Gastroesophageal sphincter (tissue), 4 donors: ENCODE measurements at regions not wholly inside any gene's neighbourhood (a gene's known extent, or its start where the extent isn't known, plus 50 kb on each side); places are given as distances from the start of the nearest gene placed in this dataset.

Source experiments
- ATAC-seq: fragments of 150-250 bp; one replicate; pipeline ENCODE4 v1.9.1; 2016; ENCODE audit warnings: mild to moderate bottlenecking, moderate library complexity
- H3K27ac ChIP-seq, 4 donors: fragments of 200-600 bp; sonication (generic) in 3 of 4; 1 replicate in 3 of 4; 2 replicates in 1 of 4; pipeline ENCODE4 v1.5.1; 2016 to 2019
- H3K27me3 ChIP-seq: fragments of 200-600 bp; sonication (generic); one replicate; pipeline ENCODE4 v1.5.1; 2019
- H3K36me3 ChIP-seq, 2 donors: fragments of 200-600 bp; sonication (generic); one replicate each; pipeline ENCODE4 v1.5.1; 2019; ENCODE audit warnings: control low read depth in 1 of 2
- H3K4me1 ChIP-seq, 3 donors: fragments of 200-600 bp; sonication (generic); 1 replicate in 2 of 3; 2 replicates in 1 of 3; pipeline ENCODE4 v1.5.1; 2016 to 2019; ENCODE audit warnings: control low read depth in 2 of 3
- H3K4me3 ChIP-seq, 2 donors: fragments of 200-600 bp; sonication (generic); one replicate each; pipeline ENCODE4 v1.5.1; 2019; ENCODE audit warnings: mild to moderate bottlenecking in 1 of 2, moderate library complexity in 1 of 2
- H3K9me3 ChIP-seq, 3 donors: fragments of 200-600 bp; sonication (generic); one replicate each; pipeline ENCODE4 v1.5.1; 2017 to 2019; ENCODE audit warnings: control low read depth in 2 of 3
- CTCF ChIP-seq, 4 experiments: fragments of 200-600 bp in 2 of 4; fragments of 450-650 bp in 2 of 4; sonication (generic) in 1 of 4; IDR thresholded peaks; one replicate each; pipeline ENCODE4 v1.5.1; 2017 to 2019; ENCODE audit warnings: antibody characterized with exemption in 4 of 4, mild to moderate bottlenecking in 2 of 4, moderate library complexity in 2 of 4
- EP300 ChIP-seq: sonication (generic); formaldehyde crosslinking; IDR thresholded peaks from one replicate; pipeline ENCODE4 v1.6.1; 2017; ENCODE audit warnings: antibody characterized with exemption, mild to moderate bottlenecking
- POLR2A ChIP-seq, 2 donors: fragments of 450-650 bp; IDR thresholded peaks; one replicate each; pipeline ENCODE4 v1.6.1; 2017; ENCODE audit warnings: antibody characterized with exemption in 2 of 2, mild to moderate bottlenecking in 2 of 2, moderate library complexity in 1 of 2
- POLR2AphosphoS5 ChIP-seq: sonication (generic); formaldehyde crosslinking; IDR thresholded peaks from one replicate; pipeline ENCODE4 v1.6.1; 2017; ENCODE audit warnings: antibody characterized with exemption
- WGBS, 2 donors: methylation state at CpG; one replicate each; pipeline ENCODE4 v1.1.5; 2018; ENCODE audit warnings: low coverage in 1 of 2; 5-methylcytosine and 5-hydroxymethylcytosine counted together

GRCh38 chr19:28148554-28148953, 1064.4 kb downstream of the UQCRFS1 start:
- Histone ChIP-seq H3K4me1 (no peaks in the 10 kb centered on the region), H3K4me3 (no peak overlapping the region), H3K9me3 (no peaks in the 10 kb centered on the region), H3K27ac (no peak overlapping the region), H3K36me3 (no peaks in the 10 kb centered on the region), H3K27me3 (peaks cover 9% of the 10 kb centered on the region)
- WGBS, 2 donors: 88 to 90% methylated on average over 2 of the region's 3 CpGs
- ATAC-seq: no peak
- TF ChIP-seq CTCF (IDR thresholded peaks at IDR 0.05) (no peak), POLR2A (IDR thresholded peaks at IDR 0.05) (no peak), POLR2AphosphoS5 (no peak), EP300 (no peak)

- no peak for ATAC-seq
These were observed 1070.7 kb downstream of the UQCRFS1 start for GRCh38 chr19:28142258-28142657.

GRCh38 chr19:28140201-28140600, 1072.8 kb downstream of the UQCRFS1 start:
- Histone ChIP-seq H3K27ac (no peak overlapping the region), H3K36me3 (no peaks in the 10 kb centered on the region), H3K4me3 (no peak overlapping the region), H3K27me3 (no peaks in the 10 kb centered on the region), H3K4me1 (no peaks in the 10 kb centered on the region), H3K9me3 (no peaks in the 10 kb centered on the region)
- no peak for ATAC-seq
- WGBS, 2 donors: 46 to 54% methylated on average over 4 of the region's 4 CpGs
- TF ChIP-seq CTCF (IDR thresholded peaks at IDR 0.05) (no peak), EP300 (no peak), POLR2A (IDR thresholded peaks at IDR 0.05) (no peak), POLR2AphosphoS5 (no peak)

More at GRCh38 chr19:28142258-28142657, 1070.7 kb downstream of the UQCRFS1 start:
- no peaks in the 10 kb centered on the region for H3K9me3 ChIP-seq
- no peaks in the 10 kb centered on the region for H3K36me3 ChIP-seq
- H3K4me3 ChIP-seq: no peak overlapping the region
- H3K27me3 ChIP-seq: peaks cover 9% of the 10 kb centered on the region
- no peak for TF ChIP-seq CTCF (IDR thresholded peaks at IDR 0.05)
- TF ChIP-seq POLR2A (IDR thresholded peaks at IDR 0.05): no peak
- no peak for TF ChIP-seq EP300
- TF ChIP-seq POLR2AphosphoS5: no peak
- WGBS, 2 donors: 60 to 94% methylated on average over 1 of the region's 1 CpG
- no peaks in the 10 kb centered on the region for H3K4me1 ChIP-seq
- no peak overlapping the region for H3K27ac ChIP-seq

- Histone ChIP-seq H3K4me3 (no peak overlapping the region), H3K27ac (no peak overlapping the region), H3K4me1 (no peaks in the 10 kb centered on the region), H3K36me3 (no peaks in the 10 kb centered on the region), H3K9me3 (no peaks in the 10 kb centered on the region), H3K27me3 (no peaks in the 10 kb centered on the region)
- TF ChIP-seq CTCF (IDR thresholded peaks at IDR 0.05): no peak
- no peak for TF ChIP-seq EP300
- TF ChIP-seq POLR2AphosphoS5: no peak
- no peak for TF ChIP-seq POLR2A (IDR thresholded peaks at IDR 0.05)
- ATAC-seq: no peak
- 56 to 96% methylated on average over 2 to 3 of the region's 4 CpGs for WGBS, 2 donors
These were observed 1075.2 kb downstream of the UQCRFS1 start for GRCh38 chr19:28137772-28138171.

- ATAC-seq: no peak
- WGBS, 2 donors: 60% methylated on average over 1 of the region's 2 CpGs; no CpG with 5 or more reads in 1 of the 2 donors
- no peak for TF ChIP-seq POLR2A (IDR thresholded peaks at IDR 0.05)
- no peak for TF ChIP-seq POLR2AphosphoS5
- TF ChIP-seq CTCF (IDR thresholded peaks at IDR 0.05): no peak
- TF ChIP-seq EP300: no peak
These were observed 1076.2 kb downstream of the UQCRFS1 start for GRCh38 chr19:28136796-28137195.

More at GRCh38 chr19:28136796-28137195, 1076.2 kb downstream of the UQCRFS1 start:
- H3K27ac ChIP-seq: no peak overlapping the region
- no peaks in the 10 kb centered on the region for H3K36me3 ChIP-seq
- no peaks in the 10 kb centered on the region for H3K27me3 ChIP-seq
- no peaks in the 10 kb centered on the region for H3K4me1 ChIP-seq
- H3K4me3 ChIP-seq: no peak overlapping the region
- no peaks in the 10 kb centered on the region for H3K9me3 ChIP-seq
